ENCODE measurements at regions not wholly inside any gene's neighbourhood (a gene's known extent, or its start where the extent isn't known, plus 50 kb on each side); places are given as distances from the start of the nearest gene placed in this dataset.

GRCh38 chr20:4600308-4601014 lies 85.8 kb upstream of the PRNP start:
- TF ChIP-seq CSDC2 (CRISPR knock-in tag; IDR thresholded peaks at IDR 0.05) (no peak), TSHZ2 (CRISPR knock-in tag; IDR thresholded peaks at IDR 0.05) (no peak), ESRRG (CRISPR knock-in tag; IDR thresholded peaks at IDR 0.05) (no peak), RARB (CRISPR knock-in tag; IDR thresholded peaks at IDR 0.05) (no peak), PPARA (CRISPR knock-in tag; IDR thresholded peaks at IDR 0.05; ENCODE audit: borderline replicate concordance) (no peak), PATZ1 (CRISPR knock-in tag; IDR thresholded peaks at IDR 0.05; ENCODE audit: borderline replicate concordance) (no peak), BACH2 (CRISPR knock-in tag; IDR thresholded peaks at IDR 0.05; ENCODE audit: borderline replicate concordance) (no peak), ISL1 (CRISPR knock-in tag; IDR thresholded peaks at IDR 0.05) (no peak), POU6F1 (CRISPR knock-in tag; IDR thresholded peaks at IDR 0.05; ENCODE audit: borderline replicate concordance, low read depth) (no peak), ARNTL (CRISPR knock-in tag; IDR thresholded peaks at IDR 0.05; ENCODE audit: borderline replicate concordance, low read depth) (no peak), SNAI2 (CRISPR knock-in tag; IDR thresholded peaks at IDR 0.05) (no peak), ZNF565 (CRISPR knock-in tag; conservative IDR thresholded peaks at IDR 0.05; ENCODE audit: low read depth) (no peak), CSRNP3 (CRISPR knock-in tag; IDR thresholded peaks at IDR 0.05) (no peak), ZC3H10 (CRISPR knock-in tag; IDR thresholded peaks at IDR 0.05) (no peak), OSR1 (CRISPR knock-in tag; IDR thresholded peaks at IDR 0.05) (no peak), GLIS3 (CRISPR knock-in tag; IDR thresholded peaks at IDR 0.05) (no peak), ZFP3 (CRISPR knock-in tag; IDR thresholded peaks at IDR 0.05) (no peak), ZNF70 (CRISPR knock-in tag; IDR thresholded peaks at IDR 0.05) (no peak), ZFP30 (CRISPR knock-in tag; IDR thresholded peaks at IDR 0.05) (no peak)
- ATAC-seq = no peak

GRCh38 chr20:4597215-4597614 lies 89.0 kb upstream of the PRNP start:
- no peak for TF ChIP-seq ZFP30 (CRISPR knock-in tag; IDR thresholded peaks at IDR 0.05)
- no peak for ATAC-seq

GRCh38 chr20:4593149-4593525 lies 93.1 kb upstream of the PRNP start:
- ATAC-seq = no peak; the same call in 2 of the 3 replicates
- TF ChIP-seq TOX (CRISPR knock-in tag; IDR thresholded peaks at IDR 0.05; ENCODE audit: borderline replicate concordance) = no peak
- TF ChIP-seq POU6F1 (CRISPR knock-in tag; IDR thresholded peaks at IDR 0.05; ENCODE audit: borderline replicate concordance, low read depth) = no peak
- TF ChIP-seq RARB (CRISPR knock-in tag; IDR thresholded peaks at IDR 0.05) = no peak
- TF ChIP-seq ZC3H10 (CRISPR knock-in tag; IDR thresholded peaks at IDR 0.05) = no peak
- no peak for TF ChIP-seq SNAI2 (CRISPR knock-in tag; IDR thresholded peaks at IDR 0.05)
- TF ChIP-seq OSR1 (CRISPR knock-in tag; IDR thresholded peaks at IDR 0.05) = no peak
- no peak for TF ChIP-seq TSHZ2 (CRISPR knock-in tag; IDR thresholded peaks at IDR 0.05)
- no peak for TF ChIP-seq ISL1 (CRISPR knock-in tag; IDR thresholded peaks at IDR 0.05)
- TF ChIP-seq ZNF70 (CRISPR knock-in tag; IDR thresholded peaks at IDR 0.05) = no peak
- no peak for TF ChIP-seq PATZ1 (CRISPR knock-in tag; IDR thresholded peaks at IDR 0.05; ENCODE audit: borderline replicate concordance)
- TF ChIP-seq PPARA (CRISPR knock-in tag; IDR thresholded peaks at IDR 0.05; ENCODE audit: borderline replicate concordance) = no peak
- TF ChIP-seq ZFP3 (CRISPR knock-in tag; IDR thresholded peaks at IDR 0.05) = no peak
